ENCODE measurements at regions not wholly inside any gene's neighbourhood (a gene's known extent, or its start where the extent isn't known, plus 50 kb on each side); places are given as distances from the start of the nearest gene placed in this dataset.
"Not testable (repeated sequence)": the region's sequence is repeated elsewhere in the genome, so short reads cannot be mapped to it uniquely, and the experiment has no call there.

DNA sequence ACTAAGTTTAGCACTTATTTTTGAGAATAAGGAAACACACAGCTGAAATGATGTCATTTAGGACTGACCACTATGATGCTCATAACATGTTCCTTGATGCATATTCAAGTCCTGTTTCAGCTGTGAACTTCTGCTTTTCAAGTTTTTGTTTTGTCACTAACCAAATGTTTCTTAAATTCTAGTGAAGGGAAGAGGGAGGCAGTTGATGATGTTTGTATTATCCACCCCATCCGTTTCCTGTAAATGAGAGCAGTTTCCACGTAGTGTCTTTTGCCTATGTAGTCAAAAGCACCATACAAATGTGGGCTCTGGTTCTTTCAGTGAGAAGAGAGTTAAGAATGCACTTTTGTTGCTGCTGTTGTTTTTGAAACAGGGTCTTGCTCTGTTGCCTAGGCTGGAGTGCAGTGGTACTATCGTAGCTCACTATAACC is 491.8 kb downstream of the PCNX1 start:
- Mint-ChIP-seq H3K4me1 (ENCODE audit: low read depth in 2 of 2) (peaks cover 19 to 33% of the 10 kb centered on the region in 2 donors), H3K36me3 (ENCODE audit: insufficient read depth) (peaks cover 3% of the 10 kb centered on the region), H3K27ac (peak overlapping the region; percentile 4 to 80), H3K4me3 (no peak overlapping the region), H3K9me3 (no peaks in the 10 kb centered on the region), H3K27me3 (no peaks in the 10 kb centered on the region)
- DNase-seq (no peak), ATAC-seq (replicated peaks) (peak; percentile 71)

DNA sequence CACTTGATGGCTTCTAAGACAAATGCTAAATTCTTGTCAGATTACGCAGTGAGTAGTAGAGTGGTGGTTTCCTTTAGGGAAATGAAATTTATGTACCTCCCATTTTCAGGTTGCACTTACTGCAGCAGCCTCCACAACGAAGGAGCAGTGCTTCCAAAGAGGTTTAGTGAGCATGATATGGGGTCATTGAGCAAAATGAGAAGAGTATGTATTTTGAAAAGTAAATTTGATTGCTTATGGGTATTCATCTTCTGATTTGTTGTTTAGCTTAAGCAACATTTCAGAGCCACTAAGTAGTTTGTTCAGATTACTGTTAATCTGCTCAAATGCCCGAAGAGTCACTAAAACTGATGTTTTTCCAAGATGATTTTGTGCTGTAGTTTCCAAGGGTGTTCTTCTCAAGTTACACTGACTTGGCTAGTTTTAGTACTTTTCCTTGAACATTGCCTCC is 493.6 kb downstream of the PCNX1 start:
- no peaks in the 10 kb centered on the region for H3K27me3 Mint-ChIP-seq
- no peak for DNase-seq
- H3K9me3 Mint-ChIP-seq: no peaks in the 10 kb centered on the region
- H3K4me1 Mint-ChIP-seq (ENCODE audit: low read depth in 2 of 2): peaks cover 12 to 22% of the 10 kb centered on the region in 2 donors
- peaks cover 3% of the 10 kb centered on the region for H3K36me3 Mint-ChIP-seq (ENCODE audit: insufficient read depth)
- H3K27ac Mint-ChIP-seq: peak overlapping the region in 1 of 2 donors; percentile 39
- no peak overlapping the region for H3K4me3 Mint-ChIP-seq
- peak; percentile 33 for ATAC-seq (replicated peaks)

DNA sequence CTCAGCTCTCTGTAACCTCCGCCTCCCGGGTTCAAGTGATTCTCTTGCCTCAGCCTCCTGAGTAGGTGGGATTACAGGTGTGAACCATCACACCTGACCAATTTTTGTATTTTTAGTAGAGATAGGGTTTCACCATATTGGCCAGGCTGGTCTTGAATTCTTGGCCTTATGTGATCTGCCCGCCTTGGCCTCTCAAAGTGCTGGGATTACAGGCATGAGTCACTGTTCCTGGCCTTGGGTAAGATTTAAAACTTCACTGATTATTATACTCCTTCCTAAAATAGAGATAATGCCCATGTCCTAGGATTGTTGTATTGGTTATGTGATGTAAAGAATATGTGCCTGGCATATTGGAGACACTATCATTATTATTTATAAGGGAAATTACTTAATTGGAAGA is 495.2 kb downstream of the PCNX1 start:
- not testable (repeated sequence) for H3K9me3 Mint-ChIP-seq, H3K27ac Mint-ChIP-seq, DNase-seq

DNA sequence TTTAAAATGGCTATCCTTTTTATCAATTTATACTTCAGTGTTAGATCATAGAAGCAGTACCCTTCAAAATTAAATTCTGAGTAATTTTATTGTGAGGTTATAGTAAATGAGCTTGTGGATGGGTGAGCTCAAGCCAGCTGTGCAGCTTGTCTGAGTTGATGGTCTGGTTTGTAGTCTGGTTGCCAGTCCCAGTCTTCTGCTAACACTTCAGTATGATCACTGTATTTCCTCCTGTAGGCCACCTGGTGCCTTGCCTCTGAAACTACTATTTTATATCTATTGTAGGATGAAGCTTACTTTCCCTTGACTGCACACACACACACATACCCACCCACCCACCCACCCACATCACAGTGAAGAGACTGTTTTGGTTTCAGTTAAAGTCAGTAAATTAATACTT is 496.4 kb downstream of the PCNX1 start:
- Mint-ChIP-seq H3K27ac (no peak overlapping the region), H3K4me1 (ENCODE audit: low read depth in 2 of 2) (peaks cover 11 to 22% of the 10 kb centered on the region in 2 donors)

More for the DNA sequence above, 495.2 kb downstream of the PCNX1 start:
- not testable (repeated sequence) for H3K27me3 Mint-ChIP-seq; H3K36me3 Mint-ChIP-seq (ENCODE audit: insufficient read depth); H3K4me3 Mint-ChIP-seq; ATAC-seq (replicated peaks)
- peaks cover 10 to 16% of the 10 kb centered on the region in 2 donors for H3K4me1 Mint-ChIP-seq (ENCODE audit: low read depth in 2 of 2)

DNA sequence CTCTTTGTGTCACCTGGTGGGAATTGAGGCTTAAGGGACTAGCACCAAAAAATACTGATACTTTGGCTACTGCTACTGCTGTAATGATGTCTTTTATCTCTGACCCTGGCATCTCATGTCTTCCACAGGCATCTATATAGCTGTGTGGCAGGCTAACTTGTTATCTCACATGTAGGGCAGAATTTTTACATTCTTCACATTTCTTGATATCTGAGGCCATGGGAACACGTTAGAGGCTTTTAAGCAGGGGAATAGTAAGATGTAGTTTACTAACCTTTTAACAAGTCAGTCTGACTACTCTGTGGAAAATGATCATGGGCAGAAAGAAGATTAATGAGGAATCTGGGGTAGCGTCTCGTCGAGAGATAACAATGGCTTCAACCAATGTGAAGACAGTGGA is 498.4 kb downstream of the PCNX1 start:
- Mint-ChIP-seq H3K4me1 (ENCODE audit: low read depth in 2 of 2) (peaks cover 10 to 20% of the 10 kb centered on the region in 2 donors), H3K4me3 (no peak overlapping the region), H3K27ac (no peak overlapping the region), H3K27me3 (no peaks in the 10 kb centered on the region), H3K9me3 (no peaks in the 10 kb centered on the region), H3K36me3 (ENCODE audit: insufficient read depth) (peaks cover 3% of the 10 kb centered on the region)
- DNase-seq: no peak
- no peak for ATAC-seq (replicated peaks)

More for the DNA sequence above, 496.4 kb downstream of the PCNX1 start:
- no peak overlapping the region for H3K4me3 Mint-ChIP-seq
- peaks cover 3% of the 10 kb centered on the region for H3K36me3 Mint-ChIP-seq (ENCODE audit: insufficient read depth)
- H3K27me3 Mint-ChIP-seq: no peaks in the 10 kb centered on the region
- DNase-seq: peak; percentile 5 to 14 (median 9)
- ATAC-seq (replicated peaks): peak; percentile 70
- no peaks in the 10 kb centered on the region for H3K9me3 Mint-ChIP-seq

DNA sequence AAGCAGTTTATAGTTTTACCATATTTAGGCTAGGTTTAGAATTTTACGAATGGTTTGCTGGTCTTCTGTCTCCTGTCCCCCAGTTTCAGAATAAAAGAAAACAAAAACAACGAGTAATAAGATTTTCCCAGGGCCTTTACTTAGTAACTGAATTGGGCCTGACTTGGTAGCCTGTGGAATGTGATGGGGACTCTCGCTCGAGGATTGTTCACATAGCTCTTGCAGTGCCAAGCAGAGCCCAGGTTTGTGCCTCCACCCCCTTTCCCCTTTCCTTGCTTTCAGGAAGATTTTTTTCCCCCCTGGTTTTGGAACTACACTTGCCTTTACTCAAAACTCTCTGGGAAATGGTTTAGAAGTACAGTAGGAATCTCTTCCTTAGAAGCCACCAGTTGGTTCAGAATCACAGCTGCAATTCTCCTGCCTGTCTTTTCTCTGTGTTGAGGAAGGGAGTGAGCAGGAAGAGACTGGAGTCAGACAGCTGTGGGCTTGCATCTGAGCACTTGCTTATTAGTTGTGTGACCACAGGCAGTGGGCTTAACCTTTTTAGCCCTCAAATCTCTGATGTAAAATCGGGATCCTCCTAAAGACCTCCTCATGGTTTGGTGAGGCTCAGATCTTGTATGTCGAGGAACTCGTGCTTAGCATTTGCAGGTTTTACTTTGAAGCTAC is 501.2 kb downstream of the PCNX1 start:
- no peaks in the 10 kb centered on the region for H3K27me3 Mint-ChIP-seq
- DNase-seq (no peak), ATAC-seq (replicated peaks) (no peak)
- no peak overlapping the region for H3K4me3 Mint-ChIP-seq
- peaks cover 13 to 20% of the 10 kb centered on the region in 2 donors for H3K4me1 Mint-ChIP-seq (ENCODE audit: low read depth in 2 of 2)
- no peak overlapping the region for H3K27ac Mint-ChIP-seq
- no peaks in the 10 kb centered on the region for H3K9me3 Mint-ChIP-seq
- no peaks in the 10 kb centered on the region for H3K36me3 Mint-ChIP-seq (ENCODE audit: insufficient read depth)

DNA sequence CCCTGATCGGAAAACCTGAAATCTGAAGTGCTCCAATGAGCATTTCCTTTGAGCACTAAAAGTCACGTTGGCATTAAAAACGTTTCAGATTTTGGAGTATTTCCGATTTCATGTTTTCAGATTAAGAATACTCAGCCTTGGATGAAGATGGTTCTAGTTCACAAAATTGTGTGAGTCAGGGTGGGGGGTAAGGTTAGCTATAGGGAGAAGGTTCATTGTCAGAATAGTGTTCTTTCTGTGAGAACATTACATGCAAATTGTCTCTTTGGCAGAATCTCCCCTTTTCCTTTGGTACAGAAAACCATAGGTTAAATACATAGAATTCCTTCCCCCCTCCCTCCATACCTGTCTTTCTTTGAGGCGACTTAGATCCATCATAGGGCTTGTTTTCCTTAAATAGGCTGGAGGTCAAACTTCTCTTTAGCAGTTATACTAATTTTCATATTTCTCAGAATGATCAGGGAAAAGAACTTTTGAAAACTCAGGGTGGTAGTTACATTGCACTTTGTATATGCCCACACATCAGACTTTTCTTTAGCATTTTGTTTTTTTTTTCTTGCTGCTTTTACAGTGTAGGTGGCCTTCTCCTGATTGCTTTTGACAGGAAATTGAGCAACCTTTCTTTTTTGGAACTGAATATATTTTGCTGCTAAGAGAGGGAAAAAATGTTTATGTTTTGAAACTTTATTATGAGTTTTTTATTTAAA is 503.5 kb downstream of the PCNX1 start:
- no peak for ATAC-seq (replicated peaks)
- no peaks in the 10 kb centered on the region for H3K27me3 Mint-ChIP-seq

DNA sequence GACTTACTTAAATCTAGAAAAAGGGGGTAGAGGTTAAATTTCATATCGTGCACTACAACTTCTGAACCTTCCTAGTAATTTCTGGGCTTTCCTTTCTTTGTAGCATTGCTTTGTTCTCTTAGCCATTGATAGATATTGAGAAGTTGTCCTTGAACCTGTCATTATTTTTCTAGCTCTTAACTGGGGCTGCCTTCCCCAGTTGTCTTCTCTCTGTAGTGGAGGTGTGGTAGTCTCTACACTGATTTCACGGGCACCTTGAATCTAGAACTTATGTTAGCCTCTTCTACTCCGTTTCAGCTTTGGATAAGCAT is 504.0 kb downstream of the PCNX1 start:
- no peak for DNase-seq
- Mint-ChIP-seq H3K9me3 (no peaks in the 10 kb centered on the region), H3K4me3 (no peak overlapping the region), H3K27ac (peak overlapping the region; percentile 3 to 47), H3K36me3 (ENCODE audit: insufficient read depth) (peaks cover 4% of the 10 kb centered on the region), H3K4me1 (ENCODE audit: low read depth in 2 of 2) (peaks cover 12 to 14% of the 10 kb centered on the region in 2 donors), H3K27me3 (no peaks in the 10 kb centered on the region)
- no peak for ATAC-seq (replicated peaks)

More for the DNA sequence above, 503.5 kb downstream of the PCNX1 start:
- Mint-ChIP-seq H3K36me3 (ENCODE audit: insufficient read depth) (peaks cover 4% of the 10 kb centered on the region), H3K27ac (peak overlapping the region; percentile 3 to 47), H3K4me1 (ENCODE audit: low read depth in 2 of 2) (peaks cover 12 to 14% of the 10 kb centered on the region in 2 donors), H3K9me3 (no peaks in the 10 kb centered on the region), H3K4me3 (no peak overlapping the region)
- DNase-seq: no peak

DNA sequence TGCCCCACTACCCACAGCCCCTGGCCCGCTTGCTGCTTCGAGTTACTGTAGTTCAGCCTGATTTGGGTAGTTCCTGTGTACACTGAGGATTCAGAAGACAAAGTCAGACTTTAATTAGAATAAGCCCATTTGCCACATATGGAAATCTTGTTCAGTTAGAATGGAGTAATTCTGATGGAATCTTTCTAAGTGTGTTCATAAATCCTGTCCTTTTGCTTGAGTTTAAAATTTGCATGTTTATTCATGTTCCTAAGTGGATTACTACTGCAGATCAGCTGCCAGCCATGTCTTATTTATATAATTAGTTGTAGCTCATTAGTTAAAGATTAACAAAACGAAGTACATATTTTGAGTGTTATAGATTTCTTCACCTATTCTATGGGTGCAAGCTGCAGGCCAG is 504.5 kb downstream of the PCNX1 start:
- Mint-ChIP-seq H3K4me1 (ENCODE audit: low read depth in 2 of 2) (peaks cover 12 to 14% of the 10 kb centered on the region in 2 donors), H3K27ac (peak overlapping the region; percentile 3 to 47), H3K27me3 (no peaks in the 10 kb centered on the region), H3K4me3 (no peak overlapping the region), H3K9me3 (no peaks in the 10 kb centered on the region), H3K36me3 (ENCODE audit: insufficient read depth) (peaks cover 4% of the 10 kb centered on the region)
- DNase-seq: no peak
- ATAC-seq (replicated peaks): no peak

DNA sequence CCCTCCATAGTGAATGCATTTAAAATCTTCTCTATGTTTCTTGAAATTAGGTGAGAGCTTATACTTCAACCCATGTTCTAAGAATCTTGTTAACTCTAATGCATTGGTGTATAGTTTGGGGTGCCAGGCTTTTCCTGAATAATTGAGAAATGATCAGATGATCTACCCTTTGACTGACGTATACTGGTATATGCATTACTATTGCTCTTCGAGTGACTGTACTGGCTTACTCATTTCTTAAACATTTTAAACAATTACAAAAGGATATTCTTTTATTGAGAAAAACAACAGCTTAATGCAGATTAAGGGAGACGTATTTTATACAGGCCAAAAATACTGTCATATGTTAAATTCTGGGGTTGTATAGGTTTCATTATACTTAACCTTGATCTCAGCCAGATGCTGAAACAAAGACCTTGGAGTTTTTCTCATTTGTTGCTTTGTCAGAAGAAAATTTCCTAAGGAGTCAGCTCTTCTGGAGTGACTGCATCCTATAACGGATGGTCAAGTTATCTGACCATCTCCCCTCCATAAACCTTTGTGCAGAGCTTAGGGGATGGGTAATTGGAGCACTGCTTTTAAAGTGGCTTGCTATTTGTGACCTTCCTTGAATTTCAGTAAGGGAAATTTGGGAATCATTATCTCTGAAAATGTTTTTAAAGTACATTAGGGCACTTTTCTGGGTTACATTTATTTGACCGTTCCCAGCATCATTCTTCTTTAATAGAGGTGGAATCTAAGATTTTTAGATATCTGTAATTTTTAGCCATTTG is 507.6 kb downstream of the PCNX1 start:
- DNase-seq (no peak), ATAC-seq (replicated peaks) (no peak)
- Mint-ChIP-seq H3K4me1 (ENCODE audit: low read depth in 2 of 2) (peaks cover 0 to 6% of the 10 kb centered on the region in 2 donors), H3K36me3 (ENCODE audit: insufficient read depth) (peaks cover 8% of the 10 kb centered on the region), H3K27ac (no peak overlapping the region), H3K9me3 (no peaks in the 10 kb centered on the region), H3K27me3 (no peaks in the 10 kb centered on the region), H3K4me3 (no peak overlapping the region)

DNA sequence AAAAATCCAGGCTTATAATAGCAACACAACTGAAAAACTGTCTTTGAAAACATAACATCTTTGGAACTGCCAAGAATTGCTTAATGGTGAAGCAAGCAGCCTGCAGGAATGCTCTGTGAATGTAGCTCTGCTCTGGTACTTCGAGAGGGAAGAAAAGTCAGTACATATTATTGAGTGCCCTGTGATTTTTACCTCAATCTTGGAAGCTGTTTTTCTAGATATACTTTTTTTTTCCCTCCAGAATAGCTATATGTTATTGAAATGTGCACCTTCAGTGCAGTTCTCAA is 508.1 kb downstream of the PCNX1 start:
- Mint-ChIP-seq H3K27me3 (no peaks in the 10 kb centered on the region), H3K27ac (no peak overlapping the region), H3K4me1 (ENCODE audit: low read depth in 2 of 2) (peaks cover 0 to 3% of the 10 kb centered on the region in 2 donors), H3K36me3 (ENCODE audit: insufficient read depth) (peaks cover 10% of the 10 kb centered on the region), H3K4me3 (no peak overlapping the region), H3K9me3 (no peaks in the 10 kb centered on the region)
- no peak for ATAC-seq (replicated peaks)
- no peak for DNase-seq

DNA sequence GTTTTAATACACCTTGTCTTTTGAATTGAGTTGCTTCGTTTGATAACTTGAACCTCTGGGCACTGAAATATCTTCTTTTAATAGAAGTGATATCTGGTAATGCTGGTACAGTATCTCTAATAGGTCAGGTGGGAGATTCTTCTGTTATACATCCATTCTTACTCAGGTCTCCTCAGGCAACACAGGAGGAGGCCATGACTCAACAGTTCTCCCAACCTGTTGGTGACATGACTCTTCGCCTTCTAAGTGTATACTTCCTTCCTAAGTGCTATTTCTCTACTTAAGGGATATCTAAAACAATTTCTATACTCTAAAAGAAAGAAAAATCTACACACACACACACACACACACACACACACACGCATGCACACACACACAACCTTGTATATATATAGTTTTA is 509.1 kb downstream of the PCNX1 start:
- Mint-ChIP-seq H3K36me3 (ENCODE audit: insufficient read depth) (peaks cover 12% of the 10 kb centered on the region), H3K4me3 (no peak overlapping the region), H3K27ac (no peak overlapping the region), H3K4me1 (ENCODE audit: low read depth in 2 of 2) (peaks cover under 1 to 4% of the 10 kb centered on the region in 2 donors), H3K9me3 (no peaks in the 10 kb centered on the region), H3K27me3 (no peaks in the 10 kb centered on the region)
- DNase-seq (no peak), ATAC-seq (replicated peaks) (no peak)

DNA sequence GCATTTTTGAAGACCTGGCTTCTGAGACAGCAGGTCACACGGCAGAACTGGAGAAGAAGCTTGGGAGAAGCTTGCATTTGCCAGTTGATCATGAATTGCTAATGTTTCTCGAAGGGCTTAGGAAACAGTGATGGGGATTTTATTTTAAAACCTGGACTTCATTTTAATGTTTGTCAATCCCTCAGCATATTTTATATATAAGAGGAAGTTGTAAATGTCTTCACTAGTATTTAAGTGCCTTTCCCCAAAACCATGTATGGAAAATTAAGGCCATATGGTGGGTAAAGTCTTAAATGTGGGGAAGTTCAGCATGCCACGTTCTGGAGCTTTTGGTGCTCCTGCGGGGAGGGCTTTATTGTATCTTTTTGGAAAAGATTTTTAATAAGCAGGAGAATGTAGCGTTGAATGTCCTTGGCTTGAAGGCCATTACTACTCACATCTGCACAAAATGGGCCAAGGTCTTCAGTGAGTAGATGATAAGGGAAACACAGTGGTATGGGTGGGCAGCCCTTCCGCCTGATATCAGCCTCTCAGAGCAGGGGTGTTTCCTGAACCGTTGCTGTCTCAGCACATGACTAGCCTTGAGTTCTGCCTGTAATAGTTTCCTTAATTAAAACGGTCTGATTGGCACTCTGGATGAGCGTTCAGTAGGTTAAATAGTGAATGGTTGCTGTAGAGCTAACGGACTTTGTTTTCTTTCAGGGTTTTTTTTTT is 511.4 kb downstream of the PCNX1 start:
- Mint-ChIP-seq H3K36me3 (ENCODE audit: insufficient read depth) (peaks cover 12% of the 10 kb centered on the region), H3K9me3 (no peaks in the 10 kb centered on the region), H3K27me3 (no peaks in the 10 kb centered on the region), H3K27ac (no peak overlapping the region), H3K4me3 (no peak overlapping the region), H3K4me1 (ENCODE audit: low read depth in 2 of 2) (peaks cover 0 to 4% of the 10 kb centered on the region in 2 donors)
- DNase-seq (no peak), ATAC-seq (replicated peaks) (no peak)

All from effector memory CD8-positive, alpha-beta T cell (primary cell).